ENCODE measurements at regions not wholly inside any gene's neighbourhood (a gene's known extent, or its start where the extent isn't known, plus 50 kb on each side); places are given as distances from the start of the nearest gene placed in this dataset.

DNA sequence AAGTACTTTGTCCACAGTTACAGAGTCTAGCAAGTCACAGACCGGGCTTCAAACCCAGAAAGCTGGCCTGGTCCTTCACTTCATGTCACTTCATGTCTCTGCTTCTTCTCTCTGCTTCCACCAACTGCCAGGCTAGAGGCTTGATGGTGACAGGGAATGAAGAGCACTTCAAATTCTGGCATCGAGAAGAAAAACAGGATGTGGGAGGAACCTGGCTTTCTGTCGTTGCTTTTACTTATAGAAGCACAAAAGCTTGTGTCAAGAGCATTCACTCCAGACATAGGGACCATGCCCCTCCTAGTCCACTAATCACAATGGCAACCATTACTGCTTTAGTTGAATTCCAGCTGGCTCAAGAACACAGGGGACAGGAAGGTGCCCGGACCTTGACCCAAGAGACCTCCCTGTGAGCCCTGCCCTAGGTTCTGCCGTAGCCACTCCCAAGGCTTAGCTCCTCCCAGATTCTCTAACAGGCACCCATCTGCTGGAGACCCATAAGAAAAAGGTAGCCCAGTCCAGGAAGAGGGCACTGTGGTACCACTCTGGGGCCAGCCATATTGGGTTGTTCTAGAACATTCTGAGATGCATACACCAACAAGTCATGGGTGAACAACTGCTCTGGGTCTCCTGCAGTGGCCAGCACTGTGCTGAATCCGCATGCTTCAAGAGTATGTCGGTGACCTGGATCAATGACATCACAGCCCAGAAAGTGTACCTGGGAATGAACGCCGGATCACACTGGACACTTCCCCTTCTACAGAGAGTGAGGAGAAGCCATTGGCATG is 181.8 kb downstream of the C16orf95 start:
- no peak for TF ChIP-seq RARB (CRISPR knock-in tag; IDR thresholded peaks at IDR 0.05)
- no peak for TF ChIP-seq POLR2A (IDR thresholded peaks at IDR 0.05; ENCODE audit: low read length)
- no peak for TF ChIP-seq NPAS2 (CRISPR knock-in tag; IDR thresholded peaks at IDR 0.05; ENCODE audit: borderline replicate concordance)
- no peak overlapping the region for H3K4me3 ChIP-seq
- DNase-seq (ENCODE audit: low read depth in 1 of 2, low spot score in 1 of 2): no peak
- H3K4me1 ChIP-seq: no peaks in the 10 kb centered on the region
- H3K4me2 ChIP-seq: no peak overlapping the region
- ChIA-PET POLR2A (no interaction called here), CTCF (interaction anchor here (0.8 kb wide), 1 partner anchor 573 kb away, joined by 3 read pairs; no protein-coding TSS in a partner anchor)
- FAIRE-seq: no peak
- no peak for ATAC-seq
- 0 out of 3 replicates have a peak, but pooled peaks cover 4% of the 10 kb centered on the region for H3K9me3 ChIP-seq
- WGBS (ENCODE audit: missing lambda C conversion rate): 46% methylated on average over 9 of the region's 9 CpGs
- no peak overlapping the region for H3K27ac ChIP-seq

DNA sequence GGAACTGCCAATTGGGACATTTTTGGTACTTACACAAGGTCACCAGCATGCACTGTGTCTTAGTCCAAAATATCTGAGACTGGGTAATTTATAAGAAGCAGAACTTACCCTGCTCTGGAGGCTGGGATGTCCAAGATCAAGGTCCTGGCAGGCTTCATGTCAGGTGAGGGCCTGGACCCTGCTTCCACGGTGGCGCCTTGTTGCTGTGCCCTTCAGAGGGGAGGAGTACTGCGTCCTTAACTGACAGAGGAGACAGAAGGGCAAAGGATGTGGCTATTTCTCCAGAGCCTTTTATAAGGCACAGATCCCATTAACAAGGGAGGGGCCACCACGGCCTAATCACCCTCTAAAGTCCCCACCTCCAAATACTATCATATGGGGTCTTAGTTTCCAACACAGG is 178.9 kb downstream of the C16orf95 start:
- FAIRE-seq (no peak), DNase-seq (ENCODE audit: low read depth in 1 of 2, low spot score in 1 of 2) (no peak), ATAC-seq (no peak)
- Histone ChIP-seq H3K27ac (no peak overlapping the region), H3K4me1 (no peaks in the 10 kb centered on the region), H3K4me3 (no peak overlapping the region), H3K4me2 (no peak overlapping the region), H3K9me3 (no peaks in the 10 kb centered on the region)
- 43% methylated on average over 4 of the region's 4 CpGs for WGBS (ENCODE audit: missing lambda C conversion rate)
- TF ChIP-seq ZNF302 (CRISPR knock-in tag; IDR thresholded peaks at IDR 0.05): no peak
- TF ChIP-seq HDAC2 (IDR thresholded peaks at IDR 0.05): no peak
- ChIA-PET POLR2A (no interaction called here), CTCF (interaction anchor here (0.6 to 1.6 kb wide), 3 partner anchors 11 to 574 kb away, joined by 3 to 4 read pairs (median 3); no protein-coding TSS in a partner anchor)

DNA sequence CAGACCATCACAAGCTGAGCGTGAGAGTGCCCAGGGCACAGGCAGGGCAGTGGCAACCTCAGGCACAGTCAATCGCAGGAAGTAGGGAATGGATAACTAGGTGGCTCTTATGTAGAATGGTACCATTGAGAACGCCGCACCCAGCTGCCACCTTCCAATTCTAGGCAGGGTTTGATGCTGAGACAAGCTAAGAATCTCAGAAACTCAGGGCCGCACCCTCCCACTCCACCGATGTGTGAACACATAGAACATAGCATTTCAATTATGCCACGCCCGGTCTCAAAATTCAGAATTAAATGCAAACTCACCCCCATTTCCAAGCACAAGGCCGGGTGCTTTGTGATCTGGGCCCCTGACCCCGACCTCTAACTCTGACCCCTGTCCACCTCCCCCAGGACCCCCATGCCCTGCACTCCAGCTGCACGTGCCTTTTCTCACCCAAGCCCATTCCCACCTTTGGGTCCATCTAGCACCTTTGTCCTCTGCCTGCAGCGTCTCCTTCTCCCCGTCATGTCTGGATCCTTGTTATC is 178.4 kb downstream of the C16orf95 start:
- Histone ChIP-seq H3K4me2 (no peak overlapping the region), H3K9me3 (no peaks in the 10 kb centered on the region), H3K4me1 (no peaks in the 10 kb centered on the region), H3K27ac (no peak overlapping the region), H3K4me3 (no peak overlapping the region)
- no peak for ATAC-seq
- TF ChIP-seq MAFK (IDR thresholded peaks at IDR 0.05; ENCODE audit: partially characterized antibody) (no peak), POLR2A (IDR thresholded peaks at IDR 0.05; ENCODE audit: low read length) (no peak), TFCP2L1 (CRISPR knock-in tag; IDR thresholded peaks at IDR 0.05) (no peak), MAZ (IDR thresholded peaks at IDR 0.05; ENCODE audit: borderline replicate concordance, low read depth, low read length) (no peak), ZNF302 (CRISPR knock-in tag; IDR thresholded peaks at IDR 0.05) (no peak), SMC3 (IDR thresholded peaks at IDR 0.05) (no peak), EHF (CRISPR knock-in tag; IDR thresholded peaks at IDR 0.05) (no peak), RNF2 (IDR thresholded peaks at IDR 0.05; ENCODE audit: borderline replicate concordance, low read depth) (no peak), ESRRA (IDR thresholded peaks at IDR 0.05; ENCODE audit: borderline replicate concordance, low read length) (no peak), ZSCAN20 (CRISPR knock-in tag; IDR thresholded peaks at IDR 0.05) (no peak), JUNB (IDR thresholded peaks at IDR 0.05) (no peak)
- TF ChIP-seq, protein P1, sequence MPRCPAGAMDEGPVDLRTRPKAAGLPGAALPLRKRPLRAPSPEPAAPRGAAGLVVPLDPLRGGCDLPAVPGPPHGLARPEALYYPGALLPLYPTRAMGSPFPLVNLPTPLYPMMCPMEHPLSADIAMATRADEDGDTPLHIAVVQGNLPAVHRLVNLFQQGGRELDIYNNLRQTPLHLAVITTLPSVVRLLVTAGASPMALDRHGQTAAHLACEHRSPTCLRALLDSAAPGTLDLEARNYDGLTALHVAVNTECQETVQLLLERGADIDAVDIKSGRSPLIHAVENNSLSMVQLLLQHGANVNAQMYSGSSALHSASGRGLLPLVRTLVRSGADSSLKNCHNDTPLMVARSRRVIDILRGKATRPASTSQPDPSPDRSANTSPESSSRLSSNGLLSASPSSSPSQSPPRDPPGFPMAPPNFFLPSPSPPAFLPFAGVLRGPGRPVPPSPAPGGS (IDR thresholded peaks at IDR 0.05): no peak
- TF ChIP-seq, protein P2, sequence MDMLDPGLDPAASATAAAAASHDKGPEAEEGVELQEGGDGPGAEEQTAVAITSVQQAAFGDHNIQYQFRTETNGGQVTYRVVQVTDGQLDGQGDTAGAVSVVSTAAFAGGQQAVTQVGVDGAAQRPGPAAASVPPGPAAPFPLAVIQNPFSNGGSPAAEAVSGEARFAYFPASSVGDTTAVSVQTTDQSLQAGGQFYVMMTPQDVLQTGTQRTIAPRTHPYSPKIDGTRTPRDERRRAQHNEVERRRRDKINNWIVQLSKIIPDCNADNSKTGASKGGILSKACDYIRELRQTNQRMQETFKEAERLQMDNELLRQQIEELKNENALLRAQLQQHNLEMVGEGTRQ (IDR thresholded peaks at IDR 0.05): no peak
- TF ChIP-seq, protein P3, sequence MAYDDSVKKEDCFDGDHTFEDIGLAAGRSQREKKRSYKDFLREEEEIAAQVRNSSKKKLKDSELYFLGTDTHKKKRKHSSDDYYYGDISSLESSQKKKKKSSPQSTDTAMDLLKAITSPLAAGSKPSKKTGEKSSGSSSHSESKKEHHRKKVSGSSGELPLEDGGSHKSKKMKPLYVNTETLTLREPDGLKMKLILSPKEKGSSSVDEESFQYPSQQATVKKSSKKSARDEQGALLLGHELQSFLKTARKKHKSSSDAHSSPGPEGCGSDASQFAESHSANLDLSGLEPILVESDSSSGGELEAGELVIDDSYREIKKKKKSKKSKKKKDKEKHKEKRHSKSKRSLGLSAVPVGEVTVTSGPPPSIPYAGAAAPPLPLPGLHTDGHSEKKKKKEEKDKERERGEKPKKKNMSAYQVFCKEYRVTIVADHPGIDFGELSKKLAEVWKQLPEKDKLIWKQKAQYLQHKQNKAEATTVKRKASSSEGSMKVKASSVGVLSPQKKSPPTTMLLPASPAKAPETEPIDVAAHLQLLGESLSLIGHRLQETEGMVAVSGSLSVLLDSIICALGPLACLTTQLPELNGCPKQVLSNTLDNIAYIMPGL (CRISPR knock-in tag; IDR thresholded peaks at IDR 0.05; ENCODE audit: borderline replicate concordance): no peak
- TF ChIP-seq, protein P4, sequence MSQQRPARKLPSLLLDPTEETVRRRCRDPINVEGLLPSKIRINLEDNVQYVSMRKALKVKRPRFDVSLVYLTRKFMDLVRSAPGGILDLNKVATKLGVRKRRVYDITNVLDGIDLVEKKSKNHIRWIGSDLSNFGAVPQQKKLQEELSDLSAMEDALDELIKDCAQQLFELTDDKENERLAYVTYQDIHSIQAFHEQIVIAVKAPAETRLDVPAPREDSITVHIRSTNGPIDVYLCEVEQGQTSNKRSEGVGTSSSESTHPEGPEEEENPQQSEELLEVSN (IDR thresholded peaks at IDR 0.05; ENCODE audit: borderline replicate concordance, low read depth): no peak
- TF ChIP-seq, protein P5, sequence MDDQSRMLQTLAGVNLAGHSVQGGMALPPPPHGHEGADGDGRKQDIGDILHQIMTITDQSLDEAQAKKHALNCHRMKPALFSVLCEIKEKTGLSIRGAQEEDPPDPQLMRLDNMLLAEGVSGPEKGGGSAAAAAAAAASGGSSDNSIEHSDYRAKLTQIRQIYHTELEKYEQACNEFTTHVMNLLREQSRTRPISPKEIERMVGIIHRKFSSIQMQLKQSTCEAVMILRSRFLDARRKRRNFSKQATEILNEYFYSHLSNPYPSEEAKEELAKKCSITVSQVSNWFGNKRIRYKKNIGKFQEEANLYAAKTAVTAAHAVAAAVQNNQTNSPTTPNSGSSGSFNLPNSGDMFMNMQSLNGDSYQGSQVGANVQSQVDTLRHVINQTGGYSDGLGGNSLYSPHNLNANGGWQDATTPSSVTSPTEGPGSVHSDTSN (IDR thresholded peaks at IDR 0.05): no peak
- TF ChIP-seq, protein P6, sequence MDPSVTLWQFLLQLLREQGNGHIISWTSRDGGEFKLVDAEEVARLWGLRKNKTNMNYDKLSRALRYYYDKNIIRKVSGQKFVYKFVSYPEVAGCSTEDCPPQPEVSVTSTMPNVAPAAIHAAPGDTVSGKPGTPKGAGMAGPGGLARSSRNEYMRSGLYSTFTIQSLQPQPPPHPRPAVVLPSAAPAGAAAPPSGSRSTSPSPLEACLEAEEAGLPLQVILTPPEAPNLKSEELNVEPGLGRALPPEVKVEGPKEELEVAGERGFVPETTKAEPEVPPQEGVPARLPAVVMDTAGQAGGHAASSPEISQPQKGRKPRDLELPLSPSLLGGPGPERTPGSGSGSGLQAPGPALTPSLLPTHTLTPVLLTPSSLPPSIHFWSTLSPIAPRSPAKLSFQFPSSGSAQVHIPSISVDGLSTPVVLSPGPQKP (IDR thresholded peaks at IDR 0.05; ENCODE audit: low read depth, low read length): no peak
- TF ChIP-seq, protein P7, sequence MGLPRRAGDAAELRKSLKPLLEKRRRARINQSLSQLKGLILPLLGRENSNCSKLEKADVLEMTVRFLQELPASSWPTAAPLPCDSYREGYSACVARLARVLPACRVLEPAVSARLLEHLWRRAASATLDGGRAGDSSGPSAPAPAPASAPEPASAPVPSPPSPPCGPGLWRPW (IDR thresholded peaks at IDR 0.05): no peak
- WGBS (ENCODE audit: missing lambda C conversion rate): 67% methylated on average over 13 of the region's 13 CpGs
- FAIRE-seq: no peak
- CTCF ChIA-PET: interaction anchor here (0.8 to 1.6 kb wide), 2 partner anchors 11 to 575 kb away, joined by 3 to 4 read pairs; no protein-coding TSS in a partner anchor
- POLR2A ChIA-PET: no interaction called here
- no peak for DNase-seq (ENCODE audit: low read depth in 1 of 2, low spot score in 1 of 2)

Data from A549 (cell line).